Nucleus accumbens (tissue), 56 donors: ENCODE measurements at regions not wholly inside any gene's neighbourhood (a gene's known extent, or its start where the extent isn't known, plus 50 kb on each side); places are given as distances from the start of the nearest gene placed in this dataset.
"Not testable (repeated sequence)": the region's sequence is repeated elsewhere in the genome, so short reads cannot be mapped to it uniquely, and the experiment has no call there.

Experiments used
- DNase-seq, 56 donors: peaks; one replicate each; lab custom pipeline; 2025; lab: John Stamatoyannopoulos, UW

- DNase-seq: peak in 35 of 56 donors; percentile 14 to 74 (median 49)
These were observed 167.0 kb upstream of the PPP1R3A start for GRCh38 chr7:114085592-114086501.

- DNase-seq: peak in 1 of 56 donors; percentile 30
These were observed 166.4 kb upstream of the PPP1R3A start for GRCh38 chr7:114085313-114085591.

GRCh38 chr7:114084472-114085312 is 165.9 kb upstream of the PPP1R3A start:
- DNase-seq: peak in 4 of 56 donors; percentile 4 to 30 (median 17)

DNA sequence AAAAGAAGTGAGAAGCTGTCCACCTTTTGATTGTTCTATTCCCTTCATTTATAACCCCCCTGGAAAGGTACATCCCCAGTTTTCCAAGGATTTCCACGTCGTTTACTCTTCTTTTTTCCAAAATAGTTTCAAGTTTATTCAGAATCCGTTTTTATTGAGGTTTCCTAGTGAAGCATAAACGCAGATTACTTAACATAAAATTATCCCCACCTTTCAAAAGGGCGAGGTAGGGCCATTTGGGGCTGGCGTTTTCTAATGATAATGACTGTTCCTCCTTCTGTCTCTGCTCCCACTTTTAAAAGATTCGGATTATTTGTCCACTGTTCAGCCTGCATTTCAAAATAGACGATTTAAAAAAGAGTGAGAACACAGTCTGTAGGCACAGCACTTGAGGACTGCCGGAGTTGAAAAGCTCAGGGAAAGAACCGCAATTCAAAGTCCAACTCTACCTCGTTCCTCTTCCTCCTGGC is 165.2 kb upstream of the PPP1R3A start:
- no peak for DNase-seq

- DNase-seq: peak in 3 of 56 donors; percentile 4 to 11 (median 8)
These were observed 164.6 kb upstream of the PPP1R3A start for GRCh38 chr7:114083166-114084001.

GRCh38 chr7:114082642-114083165 is 163.9 kb upstream of the PPP1R3A start:
- DNase-seq: no peak

DNA sequence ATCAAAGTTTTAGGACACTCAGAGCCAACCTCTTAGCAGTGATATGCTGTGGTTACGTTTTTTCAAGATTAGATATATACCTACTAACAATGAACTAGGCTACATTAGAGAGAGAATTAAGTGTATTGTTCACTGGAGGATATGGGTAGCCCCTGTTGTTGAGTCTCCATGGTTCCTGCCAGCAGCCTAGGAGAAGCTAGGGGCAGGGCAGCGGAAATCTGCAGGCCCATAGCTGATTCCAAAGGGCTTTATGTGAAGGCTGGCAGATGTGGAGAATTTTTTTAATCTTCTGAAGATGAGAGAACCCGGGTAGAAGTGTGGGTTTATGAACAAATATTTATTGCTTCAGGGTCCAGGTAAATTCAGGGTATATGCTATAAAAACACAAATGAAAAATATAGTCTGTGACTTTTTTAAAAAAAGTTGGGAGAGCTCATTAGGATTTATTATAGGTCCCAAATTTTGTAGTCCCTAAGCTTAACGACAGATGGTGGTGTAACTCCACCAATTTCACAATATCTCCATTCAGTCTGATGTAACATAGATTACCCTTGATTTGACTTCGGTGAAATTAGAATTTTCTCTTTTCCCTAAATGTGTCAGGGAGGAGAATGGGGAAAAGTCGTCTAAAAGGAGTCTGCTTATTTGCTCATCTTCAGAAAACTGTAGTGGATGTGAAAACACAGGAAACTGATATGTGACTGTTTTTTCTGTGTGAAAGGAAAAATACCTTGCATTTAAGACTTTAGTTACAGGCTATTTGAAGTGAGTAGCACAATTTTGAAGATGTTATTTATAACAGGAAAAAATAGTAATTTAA is 163.0 kb upstream of the PPP1R3A start:
- DNase-seq: peak in 2 of 56 donors; percentile 7 to 23

DNA sequence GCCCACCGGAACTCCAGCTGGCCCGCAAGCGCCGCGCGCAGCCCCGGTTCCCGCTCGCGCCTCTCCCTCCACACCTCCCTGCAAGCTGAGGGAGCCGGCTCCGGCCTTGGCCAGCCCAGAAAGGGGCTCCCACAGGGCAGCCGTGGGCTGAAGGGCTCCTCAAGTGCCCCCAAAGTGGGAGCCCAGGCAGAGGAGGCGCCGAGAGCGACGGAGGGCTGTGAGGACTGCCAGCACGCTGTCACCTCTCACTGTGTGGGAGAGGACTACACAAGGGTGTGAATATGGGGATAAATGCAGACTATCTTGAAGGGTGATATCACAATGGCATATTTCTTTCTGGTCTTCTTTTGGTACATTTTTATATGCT is 158.3 kb upstream of the PPP1R3A start:
- DNase-seq: not testable (repeated sequence)

DNA sequence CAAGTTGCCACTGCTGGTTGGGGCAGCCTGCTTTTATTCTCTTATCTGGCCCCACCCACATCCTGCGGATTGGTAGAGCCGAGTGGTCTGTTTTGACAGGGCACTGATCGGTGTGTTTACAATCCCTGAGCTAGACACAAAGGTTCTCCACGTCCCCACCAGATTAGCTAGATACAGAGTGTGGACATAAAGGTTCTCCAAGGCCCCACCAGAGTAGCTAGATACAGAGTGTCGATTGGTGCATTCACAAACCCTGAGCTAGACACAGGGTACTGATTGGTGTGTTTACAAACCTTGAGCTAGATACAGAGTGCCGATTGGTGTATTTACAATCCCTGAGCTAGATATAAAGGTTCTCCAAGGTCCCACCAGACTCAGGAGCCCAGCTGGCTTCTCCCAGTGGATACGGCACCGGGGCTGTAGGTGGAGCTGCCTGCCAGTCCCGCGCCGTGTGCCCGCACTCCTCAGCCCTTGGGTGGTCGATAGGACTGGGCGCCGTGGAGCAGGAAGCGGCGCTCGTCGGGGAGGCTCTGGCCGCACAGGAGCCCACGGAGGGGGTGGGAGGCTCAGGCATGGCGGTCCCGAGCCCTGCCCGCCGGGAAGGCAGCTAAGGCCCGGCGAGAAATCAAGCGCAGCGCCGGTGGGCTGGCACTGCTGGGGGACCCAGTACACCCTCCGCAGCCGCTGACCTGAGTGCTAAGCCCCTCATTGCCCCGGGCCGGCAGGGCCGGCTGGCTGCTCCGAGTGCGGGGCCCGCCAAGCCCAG is 157.8 kb upstream of the PPP1R3A start:
- not testable (repeated sequence) for DNase-seq

DNA sequence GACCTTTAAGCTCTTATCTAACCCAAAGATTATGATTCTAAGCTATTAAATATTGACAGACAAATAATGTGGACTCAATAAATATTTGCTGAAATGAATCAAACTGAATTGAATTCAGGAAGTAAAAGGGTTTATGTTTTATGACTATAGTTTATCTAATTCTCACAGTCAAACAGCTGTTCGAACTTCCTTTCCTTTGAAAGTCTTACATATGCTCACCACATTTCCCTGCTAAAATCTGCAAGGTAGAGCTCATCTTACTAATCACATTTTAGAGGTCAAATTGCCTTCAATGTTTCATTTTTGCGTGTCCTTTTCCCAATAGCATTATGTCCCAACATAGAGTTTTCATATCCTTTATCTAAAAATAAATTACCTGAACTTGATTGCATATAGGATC is 154.9 kb upstream of the PPP1R3A start:
- DNase-seq: no peak

- no peak for DNase-seq
These were observed 151.4 kb upstream of the PPP1R3A start for GRCh38 chr7:114070246-114070645.

DNA sequence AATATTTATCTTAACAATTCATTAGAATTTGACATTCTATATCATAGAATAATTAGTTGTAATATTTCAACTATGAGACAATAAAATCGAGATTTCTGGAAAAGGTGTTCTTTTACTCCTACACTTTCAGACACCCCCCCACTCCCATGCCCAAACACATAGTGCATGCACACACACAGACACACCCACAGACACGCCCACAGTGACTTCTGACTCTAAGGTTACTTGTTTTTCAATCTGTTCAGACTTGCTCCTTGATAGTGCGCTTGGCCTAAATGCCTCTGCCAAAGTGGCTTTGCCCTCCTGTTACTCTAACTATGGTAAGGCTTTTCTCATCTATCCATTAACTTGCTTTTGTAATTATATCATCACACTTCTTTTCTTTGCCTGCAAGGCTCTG is 144.0 kb upstream of the PPP1R3A start:
- no peak for DNase-seq

DNA sequence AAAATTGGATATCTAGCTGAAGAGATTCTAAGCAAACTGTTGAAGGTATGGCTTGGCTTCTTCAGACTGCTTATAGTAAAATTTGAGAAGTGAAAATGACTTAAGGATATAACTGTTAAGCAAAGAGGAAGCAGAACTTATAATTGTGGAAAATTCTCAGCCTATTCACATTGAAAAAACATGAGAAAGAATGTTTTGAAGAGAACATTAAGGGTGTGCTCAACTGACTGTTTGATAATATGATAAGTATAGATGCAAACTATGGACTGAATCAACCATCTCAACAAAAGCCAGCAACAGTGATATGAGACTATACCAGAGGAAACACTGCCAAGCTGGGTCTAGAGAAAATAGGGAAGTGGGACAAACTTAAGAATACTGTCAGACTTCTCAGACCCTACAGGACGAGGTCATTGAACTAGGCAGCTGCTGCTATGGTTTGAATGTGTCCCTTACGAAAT is 133.1 kb upstream of the PPP1R3A start:
- DNase-seq: peak in 1 of 56 donors; percentile 2

- no peak for DNase-seq
These were observed 131.8 kb upstream of the PPP1R3A start for GRCh38 chr7:114050571-114050970.

DNA sequence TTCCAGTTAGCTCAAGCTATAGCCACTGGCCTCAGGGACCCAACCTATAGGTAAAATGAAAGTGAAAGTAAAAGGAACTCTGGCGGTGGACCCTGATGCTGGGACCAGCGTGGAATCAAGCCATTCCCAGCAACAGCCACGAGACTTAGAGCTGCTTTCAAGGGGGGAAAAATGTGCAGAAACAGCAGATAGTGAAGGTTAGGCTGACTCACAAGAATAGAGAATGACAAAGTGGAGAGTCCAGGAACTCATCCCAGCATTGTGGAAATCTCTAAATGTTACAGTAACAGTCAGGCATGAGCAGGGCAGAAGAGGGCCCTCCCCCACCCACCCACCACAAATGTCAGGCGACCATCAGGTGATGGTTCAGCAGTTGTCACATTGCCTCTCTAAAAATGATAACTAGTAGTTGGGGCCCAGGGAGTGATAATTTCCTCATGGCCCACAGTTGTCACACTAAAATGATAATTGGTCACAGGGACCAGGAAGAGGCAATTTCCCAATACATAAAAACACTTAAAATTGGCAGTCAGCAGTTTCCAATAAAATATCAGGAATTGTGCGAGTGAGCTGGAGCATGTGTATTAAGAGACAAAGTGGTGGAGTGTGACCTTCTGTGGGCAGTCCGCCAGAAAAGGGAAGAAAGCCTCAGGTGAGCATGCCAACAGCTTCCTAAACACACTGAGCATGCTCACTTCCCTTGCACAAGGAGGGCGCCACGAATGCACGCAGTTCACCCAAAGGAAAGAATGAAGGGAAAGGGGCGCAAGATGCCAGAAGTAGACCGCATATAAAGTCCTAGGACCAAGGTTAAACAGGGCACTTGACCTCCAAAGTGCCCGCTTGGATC is 129.8 kb upstream of the PPP1R3A start:
- no peak for DNase-seq

DNA sequence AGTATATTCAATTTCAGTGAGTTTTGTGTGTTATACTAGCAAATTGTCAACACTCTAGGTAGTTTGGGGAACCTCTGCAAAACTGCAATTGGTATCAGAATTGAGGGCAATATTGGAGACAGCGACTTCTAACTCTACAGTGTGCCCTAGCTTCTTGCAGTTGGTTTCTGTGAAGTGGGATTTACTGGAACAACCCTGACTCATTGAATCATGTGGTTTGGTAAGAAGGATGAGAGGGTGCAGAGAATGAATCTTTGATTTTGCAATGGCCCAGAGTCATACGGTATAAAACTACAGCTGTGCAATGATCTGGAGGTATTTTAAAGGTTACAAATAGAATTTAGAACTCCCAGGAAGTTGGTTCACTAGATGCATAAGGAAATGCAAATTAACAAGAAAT is 129.1 kb upstream of the PPP1R3A start:
- DNase-seq: no peak

DNA sequence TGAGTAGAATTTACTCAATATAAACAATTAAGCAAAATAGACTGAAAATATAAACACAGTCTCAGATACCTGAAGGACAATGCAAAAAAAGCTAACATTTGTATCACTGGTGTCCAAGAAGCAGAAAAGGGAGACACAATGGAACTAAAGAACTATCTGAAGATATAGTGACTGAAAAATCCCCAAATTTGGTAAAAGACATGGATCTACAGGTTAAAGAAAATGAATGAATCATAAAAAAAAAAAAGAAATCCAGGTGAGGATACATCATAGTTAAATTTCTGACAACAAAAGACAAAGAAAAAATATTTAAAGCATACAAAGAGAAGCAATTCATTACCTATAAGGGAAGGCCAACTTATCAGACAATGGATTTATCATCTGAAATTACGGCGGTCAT is 114.7 kb upstream of the PPP1R3A start:
- no peak for DNase-seq
